B cell (primary cell): ENCODE measurements at regions not wholly inside any gene's neighbourhood (a gene's known extent, or its start where the extent isn't known, plus 50 kb on each side); places are given as distances from the start of the nearest gene placed in this dataset.

Experiments used
- ATAC-seq: fragments of 200-7000 bp; cut with Tn5 transposase; one replicate; pipeline ENCODE4 v1.10.0; 2021; ENCODE audit warnings: low read depth, mild to moderate bottlenecking, moderate number of reproducible peaks, moderate library complexity
- CTCF ChIA-PET: fragments of 350-600 bp; sonication (Branson Sonifier 250); formaldehyde crosslinking; loops from one replicate; lab custom pipeline; 2021; ENCODE audit warnings: antibody characterized with exemption, inconsistent platforms; lab: Charles Lee
- POLR2A ChIA-PET: fragments of 350-600 bp; sonication (Branson Sonifier 250); formaldehyde crosslinking; loops from one replicate; lab custom pipeline; 2021; ENCODE audit warnings: antibody characterized with exemption; lab: Charles Lee
- DNase-seq: peaks from one replicate; pipeline ENCODE4 v3.0.0; 2013
- H2AFZ ChIP-seq: 2 replicates; pipeline ENCODE4 v1.6.1; 2012; ENCODE audit warnings: mild to moderate bottlenecking, low read depth, low read length; ENCODE audit not compliant: insufficient read depth, poor library complexity, severe bottlenecking
- H3K27ac ChIP-seq, 2 donors: 1 replicate in 1 of 2; 2 replicates in 1 of 2; pipeline ENCODE4 v1.5.1; 2012 to 2013; ENCODE audit warnings: low read length in 2 of 2, mild to moderate bottlenecking in 2 of 2, moderate library complexity in 1 of 2
- H3K27me3 ChIP-seq, 4 experiments: fragments of 200-600 bp in 1 of 4; sonication (generic) in 1 of 4; replicated peaks in 1 of 4; 1 replicate in 2 of 4; 2 replicates in 2 of 4; pipeline versions ENCODE4 v1.6.1 to v1.7.0; 2013 to 2016; ENCODE audit warnings: low read length in 3 of 4, mild to moderate bottlenecking in 2 of 4, mixed read lengths in 1 of 4, moderate library complexity in 1 of 4; ENCODE audit not compliant: insufficient read depth in 4 of 4, control insufficient read depth in 3 of 4; ENCODE audit errors: control extremely low read depth in 1 of 4
- H3K36me3 ChIP-seq, 2 experiments: replicated peaks in 1 of 2; 1 replicate in 1 of 2; 2 replicates in 1 of 2; pipeline versions ENCODE4 v1.6.1 to v1.7.1; 2013; ENCODE audit warnings: low read length in 1 of 2; ENCODE audit not compliant: insufficient read depth in 2 of 2, control insufficient read depth in 1 of 2; ENCODE audit errors: control extremely low read depth in 1 of 2, extremely low read depth in 1 of 2
- H3K4me1 ChIP-seq, 2 donors: fragments of 200-600 bp in 1 of 2; sonication (generic) in 1 of 2; 1 replicate in 1 of 2; 2 replicates in 1 of 2; pipeline versions ENCODE4 v1.5.1 to v1.6.1; 2013 to 2017; ENCODE audit warnings: low read length in 2 of 2; ENCODE audit not compliant: control insufficient read depth in 2 of 2, insufficient read depth in 2 of 2
- H3K4me2 ChIP-seq: replicated peaks from 2 replicates; pipeline ENCODE3; 2012; ENCODE audit warnings: mild to moderate bottlenecking, low read depth, low read length; ENCODE audit not compliant: poor library complexity, severe bottlenecking
- H3K4me3 ChIP-seq, 5 experiments: fragments of 200-600 bp in 1 of 5; sonication (generic) in 1 of 5; 1 replicate in 3 of 5; 2 replicates in 2 of 5; pipeline versions ENCODE4 v1.5.1 to v1.7.0; 2011 to 2016; ENCODE audit warnings: low read length in 4 of 5, mild to moderate bottlenecking in 4 of 5, low read depth in 2 of 5, control low read depth in 1 of 5, moderate library complexity in 1 of 5; ENCODE audit not compliant: insufficient read depth in 1 of 5; ENCODE audit errors: control extremely low read depth in 1 of 5, extremely low read depth in 1 of 5
- H3K79me2 ChIP-seq: fragments of 200-600 bp; sonication (generic); one replicate; pipeline ENCODE4 v1.6.0; 2016; ENCODE audit warnings: low read length; ENCODE audit not compliant: control insufficient read depth, insufficient read depth
- H3K9ac ChIP-seq: fragments of 200-600 bp; sonication (generic); 2 replicates; pipeline ENCODE4 v1.6.1; 2017; ENCODE audit warnings: mild to moderate bottlenecking, low read length, moderate library complexity
- H3K9me3 ChIP-seq, 3 donors: one replicate each; pipeline versions ENCODE4 v1.6.1 to v1.7.1; 2013; ENCODE audit warnings: low read length in 2 of 3; ENCODE audit not compliant: control insufficient read depth in 2 of 3, insufficient read depth in 1 of 3; ENCODE audit errors: control extremely low read depth in 1 of 3
- H4K20me1 ChIP-seq: 2 replicates; pipeline ENCODE4 v1.6.0; 2012; ENCODE audit warnings: mild to moderate bottlenecking, low read length; ENCODE audit not compliant: insufficient read depth, control insufficient read depth, poor library complexity, severe bottlenecking
- H3K27ac Mint-ChIP-seq: one replicate; pipeline ENCODE4 v1.8.0; 2021; ENCODE audit warnings: mixed read lengths
- H3K27me3 Mint-ChIP-seq: one replicate; pipeline ENCODE4 v1.8.0; 2021; ENCODE audit warnings: mixed read lengths
- H3K4me1 Mint-ChIP-seq: one replicate; pipeline ENCODE4 v1.8.0; 2021; ENCODE audit warnings: mixed read lengths
- H3K4me3 Mint-ChIP-seq: one replicate; pipeline ENCODE4 v1.8.0; 2021; ENCODE audit warnings: mixed read lengths
- H3K9me3 Mint-ChIP-seq: one replicate; pipeline ENCODE4 v1.8.0; 2022; ENCODE audit warnings: mixed read lengths; ENCODE audit not compliant: insufficient read depth
- CTCF ChIP-seq: fragments of 200-600 bp; IDR thresholded peaks from one replicate; pipeline ENCODE4 v1.8.0; 2022; ENCODE audit warnings: antibody characterized with exemption, mild to moderate bottlenecking
- EZH2 ChIP-seq: IDR thresholded peaks from 2 replicates; pipeline ENCODE4 v1.6.1; 2012; ENCODE audit warnings: borderline replicate concordance, low read depth, mild to moderate bottlenecking, moderate library complexity, low read length; ENCODE audit not compliant: insufficient read depth, poor library complexity, severe bottlenecking
- WGBS: methylation state at CpG from one replicate; pipeline ENCODE4 v1.1.5; 2013; ENCODE audit warnings: missing lambda C conversion rate; ENCODE audit not compliant: insufficient coverage; 5-methylcytosine and 5-hydroxymethylcytosine counted together
- intact Hi-C: fragments of 100-400 bp; cut with micrococcal nuclease; formaldehyde crosslinking; loops from one replicate; pipeline ENCODE4 v1.10.0; 2022

DNA sequence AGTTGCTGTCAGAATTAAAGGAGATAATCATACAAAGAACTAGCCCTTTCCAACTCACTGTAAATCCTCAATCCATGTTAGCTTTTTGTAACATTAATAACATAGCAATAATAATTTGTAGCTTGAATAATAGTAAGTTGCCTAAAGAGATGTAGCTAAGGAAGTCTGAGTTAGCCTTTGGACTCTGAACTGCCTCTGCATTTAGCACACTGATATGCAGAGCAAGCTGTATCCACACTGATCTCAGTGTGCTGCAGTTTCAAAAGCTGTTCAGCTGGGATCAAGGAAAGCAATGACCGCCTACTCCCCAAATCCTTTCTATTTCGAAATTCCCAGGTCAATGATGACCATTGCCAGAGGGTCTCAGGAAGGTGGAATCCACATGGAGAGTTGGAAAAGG, 99.3 kb upstream of the IFNG-AS1 start:
- no peaks in the 10 kb centered on the region for H3K4me1 ChIP-seq
- no peaks in the 10 kb centered on the region for H3K9me3 ChIP-seq
- H3K4me3 ChIP-seq: no peak overlapping the region
- DNase-seq (no peak), ATAC-seq (no peak)
- Mint-ChIP-seq H3K27ac (no peak overlapping the region), H3K9me3 (no peaks in the 10 kb centered on the region), H3K4me1 (no peaks in the 10 kb centered on the region), H3K4me3 (no peak overlapping the region), H3K27me3 (peaks cover 42% of the 10 kb centered on the region)
- no peak overlapping the region for H3K4me2 ChIP-seq
- intact Hi-C loops: no loop called here
- no peaks in the 10 kb centered on the region for H3K27me3 ChIP-seq
- H2AFZ ChIP-seq: no peak overlapping the region
- TF ChIP-seq EZH2 (no peak), CTCF (no peak)
- ChIA-PET POLR2A (no interaction called here), CTCF (no interaction called here)
- no peaks in the 10 kb centered on the region for H3K79me2 ChIP-seq
- H4K20me1 ChIP-seq: no peaks in the 10 kb centered on the region
- no peak overlapping the region for H3K9ac ChIP-seq
- no peak overlapping the region for H3K27ac ChIP-seq
- no peaks in the 10 kb centered on the region for H3K36me3 ChIP-seq
- WGBS: no CpG with 5 or more reads among the region's 2 CpGs

GRCh38 chr12:67890726-67891258, 98.5 kb upstream of the IFNG-AS1 start:
- no peaks in the 10 kb centered on the region for H3K9me3 Mint-ChIP-seq
- no peak overlapping the region for H3K27ac ChIP-seq
- H3K36me3 ChIP-seq: no peaks in the 10 kb centered on the region
- no peaks in the 10 kb centered on the region for H3K27me3 ChIP-seq
- H3K27me3 Mint-ChIP-seq: peaks cover 35% of the 10 kb centered on the region
- ChIA-PET CTCF (no interaction called here), POLR2A (no interaction called here)
- no peaks in the 10 kb centered on the region for H3K79me2 ChIP-seq
- TF ChIP-seq CTCF (no peak), EZH2 (no peak)
- H3K4me1 ChIP-seq: no peaks in the 10 kb centered on the region
- no peak overlapping the region for H3K9ac ChIP-seq
- no peaks in the 10 kb centered on the region for H3K4me1 Mint-ChIP-seq
- no peaks in the 10 kb centered on the region for H4K20me1 ChIP-seq
- 95% methylated on average over 2 of the region's 4 CpGs for WGBS
- no peak overlapping the region for H2AFZ ChIP-seq
- no peak for DNase-seq
- no peak overlapping the region for H3K4me3 ChIP-seq
- no peak overlapping the region for H3K4me3 Mint-ChIP-seq
- ATAC-seq: no peak
- intact Hi-C loops: no loop called here
- no peak overlapping the region for H3K4me2 ChIP-seq
- H3K9me3 ChIP-seq: no peaks in the 10 kb centered on the region
- H3K27ac Mint-ChIP-seq: no peak overlapping the region
